Testis (tissue), 2 donors: ENCODE measurements at regions not wholly inside any gene's neighbourhood (a gene's known extent, or its start where the extent isn't known, plus 50 kb on each side); places are given as distances from the start of the nearest gene placed in this dataset.

Experiments used
- POLR2A ChIP-seq: fragments of 450-650 bp; IDR thresholded peaks from one replicate; pipeline ENCODE4 v1.6.1; 2017; ENCODE audit warnings: antibody characterized with exemption, mild to moderate bottlenecking, moderate library complexity
- TF ChIP-seq, protein P1 (sequence below), 3 experiments: fragments of 450-650 bp in 2 of 3; fragments of 200-600 bp in 1 of 3; sonication (generic) in 1 of 3; IDR thresholded peaks; one replicate each; pipeline ENCODE4 v1.5.1; 2016 to 2019; ENCODE audit warnings: antibody characterized with exemption in 3 of 3, mild to moderate bottlenecking in 2 of 3, moderate library complexity in 1 of 3

GRCh38 chr3:124574012-124574411 is 156.2 kb upstream of the UMPS start:
- TF ChIP-seq, protein P1, sequence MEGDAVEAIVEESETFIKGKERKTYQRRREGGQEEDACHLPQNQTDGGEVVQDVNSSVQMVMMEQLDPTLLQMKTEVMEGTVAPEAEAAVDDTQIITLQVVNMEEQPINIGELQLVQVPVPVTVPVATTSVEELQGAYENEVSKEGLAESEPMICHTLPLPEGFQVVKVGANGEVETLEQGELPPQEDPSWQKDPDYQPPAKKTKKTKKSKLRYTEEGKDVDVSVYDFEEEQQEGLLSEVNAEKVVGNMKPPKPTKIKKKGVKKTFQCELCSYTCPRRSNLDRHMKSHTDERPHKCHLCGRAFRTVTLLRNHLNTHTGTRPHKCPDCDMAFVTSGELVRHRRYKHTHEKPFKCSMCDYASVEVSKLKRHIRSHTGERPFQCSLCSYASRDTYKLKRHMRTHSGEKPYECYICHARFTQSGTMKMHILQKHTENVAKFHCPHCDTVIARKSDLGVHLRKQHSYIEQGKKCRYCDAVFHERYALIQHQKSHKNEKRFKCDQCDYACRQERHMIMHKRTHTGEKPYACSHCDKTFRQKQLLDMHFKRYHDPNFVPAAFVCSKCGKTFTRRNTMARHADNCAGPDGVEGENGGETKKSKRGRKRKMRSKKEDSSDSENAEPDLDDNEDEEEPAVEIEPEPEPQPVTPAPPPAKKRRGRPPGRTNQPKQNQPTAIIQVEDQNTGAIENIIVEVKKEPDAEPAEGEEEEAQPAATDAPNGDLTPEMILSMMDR (IDR thresholded peaks at IDR 0.05): no peak
- TF ChIP-seq POLR2A: no peak
